ENCODE measurements at regions not wholly inside any gene's neighbourhood (a gene's known extent, or its start where the extent isn't known, plus 50 kb on each side); places are given as distances from the start of the nearest gene placed in this dataset.

- TF ChIP-seq CTCF (IDR thresholded peaks at IDR 0.05): no peak
- TF ChIP-seq POLR2A (IDR thresholded peaks at IDR 0.05): no peak
Observed at GRCh38 chr2:173545364-173545763, 190.7 kb downstream of the CDCA7 start.

Measured in transverse colon (tissue), 3 donors.